Neuron (in vitro differentiated cells): ENCODE measurements at regions not wholly inside any gene's neighbourhood (a gene's known extent, or its start where the extent isn't known, plus 50 kb on each side); places are given as distances from the start of the nearest gene placed in this dataset.

Experiments used
- H2AFZ ChIP-seq: one replicate; pipeline ENCODE4 v1.6.1; 2013; ENCODE audit warnings: low read depth, mild to moderate bottlenecking, inconsistent platforms, low read length, moderate library complexity
- H3K27me3 ChIP-seq: one replicate; pipeline ENCODE4 v1.6.1; 2013; ENCODE audit warnings: low read length; ENCODE audit not compliant: insufficient read depth
- H3K36me3 ChIP-seq: one replicate; pipeline ENCODE4 v1.6.1; 2013; ENCODE audit warnings: low read length; ENCODE audit not compliant: insufficient read depth
- H3K4me1 ChIP-seq: one replicate; pipeline ENCODE4 v1.6.1; 2013; ENCODE audit warnings: low read length; ENCODE audit not compliant: insufficient read depth
- H3K4me3 ChIP-seq: 2 replicates; pipeline ENCODE4 v1.5.1; 2013; ENCODE audit warnings: mild to moderate bottlenecking, low read length, moderate library complexity
- H3K9me3 ChIP-seq: one replicate; pipeline ENCODE4 v1.6.1; 2013; ENCODE audit warnings: low read length

DNA sequence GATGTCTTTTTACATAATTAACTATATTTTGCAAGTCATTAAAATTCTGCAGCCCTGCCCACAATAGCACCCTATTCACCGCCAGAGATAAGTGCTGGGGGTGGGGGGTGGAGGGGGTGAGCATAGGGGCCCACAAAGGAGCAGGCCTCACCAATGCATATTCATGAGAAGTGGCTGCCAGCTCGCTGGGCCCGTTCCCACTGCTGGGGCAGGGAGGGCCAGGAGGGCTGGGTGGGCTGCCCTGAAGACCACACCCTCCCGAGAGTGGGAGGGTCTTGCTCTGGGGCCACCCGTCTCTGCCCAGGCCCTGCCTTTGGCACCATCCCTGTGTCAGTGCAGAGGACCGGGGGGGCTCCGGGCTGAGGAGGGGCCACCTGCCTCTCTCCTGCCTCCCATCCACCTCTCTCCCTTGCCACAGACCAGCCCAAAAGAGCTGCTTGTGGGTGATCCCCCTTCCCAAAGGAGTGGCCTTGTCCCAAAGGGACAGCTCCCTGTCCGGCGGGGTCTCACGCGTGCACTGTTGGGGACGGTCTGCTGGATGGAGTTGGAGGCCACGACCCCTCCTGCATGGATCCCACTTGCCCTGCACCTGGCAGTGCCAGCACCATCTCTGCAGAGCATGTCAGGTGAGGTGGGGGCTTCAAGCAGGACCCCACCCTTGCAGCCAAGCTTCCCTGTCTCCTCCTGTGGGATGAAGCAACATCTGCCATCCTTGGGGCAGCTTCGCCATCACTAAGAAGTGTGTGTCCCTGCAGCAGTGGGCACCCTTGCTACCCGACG, 138.8 kb upstream of the GPC1 start:
- H3K27me3 ChIP-seq, result no peaks in the 10 kb centered on the region
- H3K4me3 ChIP-seq, result no peak overlapping the region
- peaks cover 4% of the 10 kb centered on the region for H3K4me1 ChIP-seq
- H3K36me3 ChIP-seq, result no peaks in the 10 kb centered on the region
- H3K9me3 ChIP-seq, result no peaks in the 10 kb centered on the region
- no peak overlapping the region for H2AFZ ChIP-seq

DNA sequence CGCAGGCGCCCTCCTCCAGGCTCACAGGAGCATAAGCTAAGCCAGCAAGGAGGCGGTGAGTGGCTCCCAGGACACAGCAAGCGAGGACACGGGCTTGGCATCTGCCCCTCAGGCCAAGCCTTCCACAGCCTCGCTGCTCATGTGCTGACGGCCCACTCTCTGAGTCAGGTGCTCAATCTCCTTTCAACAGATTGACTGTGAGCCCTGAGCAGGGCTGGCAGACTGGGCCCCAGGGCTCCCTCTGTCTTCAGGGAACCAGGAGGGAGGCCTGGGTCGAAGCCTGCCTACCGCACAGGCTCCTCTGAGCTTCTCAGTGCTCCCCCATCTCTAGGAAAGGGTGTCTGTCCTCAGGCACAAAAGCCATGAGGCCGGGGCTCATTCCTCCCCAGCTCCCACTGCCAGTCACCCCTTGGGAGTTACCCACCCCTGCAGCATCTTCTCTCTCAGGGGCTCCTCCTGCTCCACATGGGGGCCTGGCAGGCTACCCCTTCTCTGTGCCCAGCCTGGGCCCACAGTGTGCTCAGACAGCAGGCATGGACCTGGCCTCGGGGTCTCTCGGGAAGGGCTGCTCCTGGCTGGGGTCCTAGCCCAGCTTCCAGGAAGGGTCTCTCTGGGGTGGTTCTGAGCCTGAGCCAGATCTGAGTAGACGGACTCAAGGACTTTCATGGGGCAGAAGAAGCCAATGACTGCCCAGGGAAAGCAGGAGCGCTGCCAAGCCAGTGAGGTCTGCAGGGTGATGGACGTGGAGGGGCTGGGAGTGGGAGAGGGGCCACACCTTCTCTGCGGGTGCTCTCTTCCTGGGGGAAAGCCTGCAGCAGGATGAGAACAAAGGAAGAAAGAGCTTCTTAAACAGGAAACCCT, 138.0 kb upstream of the GPC1 start:
- Histone ChIP-seq H3K36me3 (no peaks in the 10 kb centered on the region), H3K4me1 (peaks cover 4% of the 10 kb centered on the region), H3K9me3 (no peaks in the 10 kb centered on the region), H3K4me3 (no peak overlapping the region), H3K27me3 (no peaks in the 10 kb centered on the region), H2AFZ (no peak overlapping the region)

DNA sequence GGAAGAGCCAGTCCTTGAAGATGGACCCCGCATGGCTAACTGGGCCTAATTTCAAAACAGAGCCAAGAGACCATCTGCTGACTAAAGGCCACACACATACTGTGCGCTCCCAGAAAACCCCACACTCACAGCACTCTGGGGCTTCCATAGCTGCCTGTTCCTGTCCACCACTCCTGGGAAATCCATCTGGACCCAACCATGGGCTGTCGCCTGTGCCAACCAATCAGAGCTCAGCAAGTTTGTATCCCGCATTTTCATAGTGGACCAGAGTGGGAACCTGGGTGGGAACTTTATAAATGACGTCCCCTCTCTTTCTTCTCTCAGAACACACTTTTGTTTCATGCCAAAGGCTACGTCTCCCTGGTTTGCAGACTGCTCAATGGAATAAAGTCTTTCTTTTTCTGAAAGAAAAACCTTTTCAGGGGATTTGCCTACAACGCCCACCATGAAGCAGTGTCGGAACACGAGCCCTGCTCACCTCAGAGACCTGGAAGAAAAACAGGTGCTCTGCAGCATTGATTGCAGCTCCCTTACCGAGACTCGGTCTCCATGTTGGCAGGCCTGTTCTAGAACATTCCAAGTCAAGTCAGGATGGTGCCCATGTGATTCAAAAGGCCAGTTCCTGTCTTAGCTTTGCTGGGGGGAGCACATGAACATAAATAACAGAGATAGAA, 137.2 kb upstream of the GPC1 start:
- Histone ChIP-seq H3K27me3 (no peaks in the 10 kb centered on the region), H3K4me3 (no peak overlapping the region), H3K4me1 (peaks cover 4% of the 10 kb centered on the region), H3K36me3 (no peaks in the 10 kb centered on the region), H2AFZ (no peak overlapping the region), H3K9me3 (no peaks in the 10 kb centered on the region)

DNA sequence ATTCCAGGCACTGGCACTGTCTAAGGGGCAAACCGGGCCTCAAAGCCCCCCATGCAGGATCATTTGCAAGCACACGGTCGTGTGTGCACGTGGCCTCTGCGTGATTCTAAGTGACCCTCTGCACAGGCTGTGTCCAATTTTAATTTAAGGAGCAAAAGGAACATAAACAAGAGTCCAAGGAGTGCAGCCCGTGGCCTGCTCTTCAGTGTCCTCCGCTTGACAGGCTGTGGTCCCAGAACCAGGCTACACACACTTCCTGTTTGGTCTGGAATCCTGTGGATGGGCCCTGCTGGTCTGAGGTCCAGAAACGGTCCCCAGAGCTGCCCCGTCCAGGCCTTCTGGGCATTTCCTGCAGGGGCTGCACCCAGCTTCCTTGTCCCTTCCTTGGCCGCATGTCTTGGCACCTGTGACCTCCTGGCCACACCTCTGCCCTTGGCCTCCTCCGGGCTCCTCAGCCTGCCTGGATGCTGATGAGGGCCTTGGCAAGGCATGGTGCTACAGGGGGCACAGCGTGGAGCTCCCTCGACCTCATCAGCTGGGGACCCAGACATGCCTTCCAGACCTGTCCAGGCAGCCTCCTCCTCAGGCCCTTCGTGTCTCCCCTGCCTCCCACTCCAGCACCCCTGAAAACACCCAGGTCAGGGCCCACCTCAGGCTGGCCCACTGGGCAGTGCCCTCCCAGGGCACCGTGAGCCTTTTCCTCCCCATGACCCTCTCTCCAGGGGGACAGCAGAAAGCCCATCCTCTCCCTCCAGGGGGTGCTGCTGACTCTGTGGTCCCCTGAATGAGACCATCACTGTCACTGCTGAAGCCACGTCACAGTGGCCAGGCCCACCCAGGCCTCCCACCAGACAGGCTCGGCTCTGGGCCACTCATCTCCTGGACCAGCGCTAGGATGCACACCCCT, 136.4 kb upstream of the GPC1 start:
- no peak overlapping the region for H3K4me3 ChIP-seq
- H3K9me3 ChIP-seq, result no peaks in the 10 kb centered on the region
- no peak overlapping the region for H2AFZ ChIP-seq
- peaks cover 4% of the 10 kb centered on the region for H3K4me1 ChIP-seq
- H3K27me3 ChIP-seq, result no peaks in the 10 kb centered on the region
- no peaks in the 10 kb centered on the region for H3K36me3 ChIP-seq

DNA sequence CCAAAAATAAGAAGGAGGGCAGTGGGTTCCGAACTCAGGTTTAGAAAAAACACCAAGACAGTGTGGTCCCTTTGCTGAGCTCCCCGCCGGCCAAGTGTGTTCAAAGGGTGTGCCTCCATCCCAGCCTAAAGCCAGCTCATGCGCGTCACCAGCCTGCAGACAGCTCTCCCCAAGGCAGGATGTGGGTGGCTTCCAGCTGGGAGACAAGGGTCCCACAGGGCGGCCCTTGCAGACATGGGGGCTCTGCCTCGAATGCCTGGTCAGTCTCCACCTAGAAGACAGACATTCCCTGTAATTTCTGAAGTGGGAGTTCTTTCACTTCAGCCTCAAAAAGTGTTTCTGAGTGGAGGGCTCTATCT, 135.8 kb upstream of the GPC1 start:
- no peaks in the 10 kb centered on the region for H3K36me3 ChIP-seq
- H2AFZ ChIP-seq, result no peak overlapping the region
- no peak overlapping the region for H3K4me3 ChIP-seq
- H3K27me3 ChIP-seq, result no peaks in the 10 kb centered on the region
- H3K9me3 ChIP-seq, result no peaks in the 10 kb centered on the region
- peaks cover 5% of the 10 kb centered on the region for H3K4me1 ChIP-seq

DNA sequence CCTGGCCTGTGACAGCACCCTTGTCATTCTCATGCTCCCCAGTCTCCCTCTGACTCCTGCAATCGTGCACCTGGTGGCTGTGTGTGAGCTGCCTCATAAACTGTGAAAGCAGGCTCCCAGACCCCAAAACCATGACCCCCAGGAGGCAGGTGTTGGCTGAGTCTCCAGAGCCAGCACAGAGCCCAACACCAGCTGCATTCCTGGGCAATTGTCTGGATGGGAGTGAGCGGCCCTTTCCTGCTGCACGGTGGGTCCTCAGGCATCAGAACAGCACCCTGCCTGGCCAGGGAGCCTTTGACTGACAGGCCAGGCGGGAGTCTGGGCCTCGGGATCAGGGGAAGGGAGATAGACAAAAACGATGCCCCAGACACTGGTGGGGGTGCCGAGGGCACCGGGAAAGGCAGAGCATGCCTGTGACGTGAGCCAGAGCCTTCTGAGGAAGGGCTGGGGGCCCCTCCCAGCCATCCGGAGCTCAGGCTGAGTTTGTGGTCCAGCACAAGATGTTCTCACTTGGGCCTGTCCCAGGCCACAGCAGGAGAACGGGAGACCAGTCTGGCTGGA, 135.1 kb upstream of the GPC1 start:
- Histone ChIP-seq H3K4me1 (peaks cover 12% of the 10 kb centered on the region), H3K36me3 (no peaks in the 10 kb centered on the region), H2AFZ (no peak overlapping the region), H3K4me3 (no peak overlapping the region), H3K27me3 (no peaks in the 10 kb centered on the region), H3K9me3 (no peaks in the 10 kb centered on the region)

DNA sequence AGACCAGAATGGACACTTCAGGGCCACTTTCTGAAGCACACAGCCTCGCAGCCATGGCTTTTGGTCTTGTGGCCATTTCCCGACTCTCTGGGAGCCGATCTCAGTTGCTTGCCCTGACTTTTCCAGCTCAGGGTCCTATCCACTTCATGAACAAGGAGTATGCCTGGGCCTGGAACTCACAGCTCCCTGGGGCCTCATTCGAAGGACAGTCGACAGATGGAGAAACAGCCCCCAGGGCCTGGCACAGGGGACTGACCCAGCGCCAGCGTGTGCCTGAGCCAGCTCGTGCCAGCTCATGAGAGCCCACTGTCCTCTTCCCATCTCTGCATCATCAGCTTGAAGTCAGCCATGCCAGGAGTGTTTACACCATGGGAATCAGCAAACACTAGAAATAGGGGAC, 134.6 kb upstream of the GPC1 start:
- no peaks in the 10 kb centered on the region for H3K9me3 ChIP-seq
- peaks cover 15% of the 10 kb centered on the region for H3K4me1 ChIP-seq
- H3K36me3 ChIP-seq, result no peaks in the 10 kb centered on the region
- no peak overlapping the region for H3K4me3 ChIP-seq
- H3K27me3 ChIP-seq, result no peaks in the 10 kb centered on the region
- no peak overlapping the region for H2AFZ ChIP-seq

DNA sequence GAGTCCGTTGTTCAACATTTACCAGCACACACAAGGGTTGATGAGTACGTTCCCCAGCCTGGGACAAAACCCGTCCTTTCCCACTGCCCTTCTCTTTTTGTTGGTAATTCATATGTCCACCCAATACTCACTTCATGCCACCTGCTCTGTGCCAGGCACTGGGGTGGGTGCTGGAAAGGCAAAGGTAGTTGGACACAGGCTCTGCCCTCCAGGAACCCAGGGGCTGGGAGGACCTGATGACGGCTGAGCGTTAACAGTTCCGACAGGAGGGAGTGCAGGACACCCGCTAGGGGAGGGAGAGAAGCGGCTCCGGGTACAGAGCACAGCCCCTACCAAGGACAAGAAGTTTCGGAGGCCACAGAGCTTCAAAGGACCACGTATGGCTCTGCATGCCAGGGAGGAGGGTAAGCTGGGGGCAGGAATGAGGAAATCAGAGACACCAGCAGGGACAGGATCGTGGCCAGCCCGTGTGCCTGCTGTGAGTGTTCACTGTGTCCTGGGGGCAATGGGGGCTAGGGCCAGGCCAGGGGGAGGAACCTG, 134.1 kb upstream of the GPC1 start:
- H3K36me3 ChIP-seq, result no peaks in the 10 kb centered on the region
- H2AFZ ChIP-seq, result no peak overlapping the region
- no peaks in the 10 kb centered on the region for H3K9me3 ChIP-seq

DNA sequence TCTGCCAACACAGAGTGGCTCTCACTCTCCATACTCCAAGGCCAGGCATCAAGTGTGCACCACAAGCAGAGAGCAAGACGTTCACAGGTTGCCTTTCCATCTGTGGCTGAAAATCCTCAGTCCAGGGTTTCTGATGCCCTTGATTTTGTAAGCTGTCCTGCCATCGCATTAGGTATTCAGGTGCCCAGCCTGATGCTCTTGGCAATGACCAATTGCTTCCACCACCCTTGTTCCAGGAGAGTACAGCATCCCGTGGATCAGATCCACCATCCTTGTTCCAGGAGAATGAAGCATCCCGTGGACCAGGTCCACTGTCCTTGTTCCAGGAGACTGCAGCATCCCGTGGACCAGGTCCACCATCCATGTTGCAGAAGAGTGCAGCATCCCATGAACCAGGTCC, 133.4 kb upstream of the GPC1 start:
- no peaks in the 10 kb centered on the region for H3K9me3 ChIP-seq
- peaks cover 14% of the 10 kb centered on the region for H3K4me1 ChIP-seq
- no peak overlapping the region for H2AFZ ChIP-seq
- no peaks in the 10 kb centered on the region for H3K27me3 ChIP-seq
- H3K36me3 ChIP-seq, result no peaks in the 10 kb centered on the region
- no peak overlapping the region for H3K4me3 ChIP-seq

More for the DNA sequence above, 134.1 kb upstream of the GPC1 start:
- Histone ChIP-seq H3K27me3 (no peaks in the 10 kb centered on the region), H3K4me3 (no peak overlapping the region), H3K4me1 (peaks cover 14% of the 10 kb centered on the region)

DNA sequence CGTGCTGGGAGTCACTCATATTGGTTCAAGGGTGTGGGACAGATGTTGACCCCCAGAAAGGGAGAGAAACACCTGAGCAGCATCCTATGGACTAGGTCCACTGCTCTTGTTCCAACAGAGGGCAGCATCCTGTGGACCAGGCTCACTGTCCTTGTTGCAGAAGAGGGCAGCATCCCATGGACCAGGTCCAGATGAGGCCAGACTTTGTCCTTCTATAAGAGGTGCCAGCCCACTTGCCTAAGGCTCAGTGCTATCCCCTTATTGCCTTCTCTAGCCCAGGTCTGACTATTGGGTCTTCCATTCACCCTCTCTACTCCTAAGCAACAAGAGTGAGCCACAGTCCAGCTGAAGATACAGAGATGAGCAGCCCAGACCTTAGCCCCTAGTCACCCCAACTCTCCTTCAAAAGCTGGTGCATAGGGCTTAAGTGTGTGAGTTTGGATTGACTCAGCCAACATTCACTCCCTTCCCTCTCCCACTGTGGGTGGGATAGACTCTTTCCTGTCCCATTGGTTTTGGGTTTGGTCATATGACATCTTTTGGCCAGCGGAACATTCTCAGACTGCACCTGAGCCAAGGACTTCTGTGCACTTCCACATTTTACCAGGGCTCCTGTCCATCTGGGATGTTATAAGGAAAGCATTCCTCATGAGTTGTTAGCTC, 132.4 kb upstream of the GPC1 start:
- Histone ChIP-seq H2AFZ (no peak overlapping the region), H3K27me3 (no peaks in the 10 kb centered on the region), H3K4me3 (no peak overlapping the region), H3K9me3 (no peaks in the 10 kb centered on the region), H3K36me3 (no peaks in the 10 kb centered on the region), H3K4me1 (peaks cover 14% of the 10 kb centered on the region)

DNA sequence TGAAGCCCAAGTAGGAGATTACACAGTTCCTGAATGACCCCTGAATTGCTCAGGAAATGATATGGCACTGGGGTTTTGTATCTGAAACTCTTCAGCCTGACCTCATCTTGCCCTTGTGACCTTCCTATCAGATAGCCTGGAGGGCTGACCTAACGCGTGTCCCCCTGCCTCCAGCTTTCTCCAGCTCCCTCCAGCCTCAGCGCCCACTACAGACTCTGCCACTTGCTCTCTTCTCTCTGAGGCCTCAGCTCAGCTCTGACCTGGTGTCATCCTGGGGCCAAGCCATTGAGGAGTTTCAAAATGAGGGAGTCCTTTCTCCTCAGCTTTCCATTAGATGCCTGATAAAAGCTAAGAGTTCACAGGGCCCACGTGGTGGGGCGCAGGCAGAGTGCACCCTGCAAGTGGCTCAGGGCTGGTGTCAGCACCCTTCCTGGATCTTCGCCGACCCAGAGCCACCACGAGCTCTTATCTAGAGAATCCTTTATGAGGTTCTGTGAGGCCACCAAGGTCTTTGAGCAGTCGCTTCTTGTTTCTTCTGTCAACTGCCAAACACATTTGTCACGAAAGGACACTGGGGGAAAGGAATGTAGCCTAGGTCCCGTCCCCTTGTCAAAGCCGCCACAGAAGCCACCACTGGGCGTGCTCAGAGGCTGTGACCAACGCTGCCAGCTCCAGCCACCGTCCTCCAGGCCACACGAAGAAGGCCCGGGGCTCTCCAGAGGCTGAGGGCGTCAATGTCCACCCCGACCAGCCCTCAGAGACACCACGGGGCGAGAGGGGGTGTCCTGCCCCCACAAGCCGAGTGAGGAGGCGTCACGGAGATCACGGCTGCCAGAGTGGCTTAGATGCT, 131.3 kb upstream of the GPC1 start:
- Histone ChIP-seq H3K4me3 (no peak overlapping the region), H3K4me1 (peaks cover 14% of the 10 kb centered on the region), H3K36me3 (no peaks in the 10 kb centered on the region), H2AFZ (no peak overlapping the region), H3K9me3 (no peaks in the 10 kb centered on the region), H3K27me3 (no peaks in the 10 kb centered on the region)
